K562 (cell line): ENCODE measurements at regions not wholly inside any gene's neighbourhood (a gene's known extent, or its start where the extent isn't known, plus 50 kb on each side); places are given as distances from the start of the nearest gene placed in this dataset.

Experiments used
- BCLAF1 ChIP-seq, 2 experiments: fragments of 450-650 bp in 1 of 2; IDR thresholded peaks; 2 replicates each; pipeline ENCODE4 v1.6.1; 2011 to 2017; ENCODE audit warnings: low read depth in 2 of 2, antibody characterized with exemption in 1 of 2, borderline replicate concordance in 1 of 2, low read length in 1 of 2, mild to moderate bottlenecking in 1 of 2, mixed read lengths in 1 of 2; ENCODE audit not compliant: control insufficient read depth in 1 of 2
- CREB1 ChIP-seq, 2 experiments: sonication (generic) in 1 of 2; formaldehyde crosslinking in 1 of 2; IDR thresholded peaks; 2 replicates each; pipeline versions ENCODE4 v1.6.1 to v1.8.0; 2012 to 2022; ENCODE audit warnings: inconsistent platforms in 1 of 2, mild to moderate bottlenecking in 1 of 2, missing genetic modification reagents in 1 of 2, moderate library complexity in 1 of 2
- ETV6 ChIP-seq, 3 experiments: fragments of 150-350 bp in 1 of 3; sonication (generic) in 1 of 3; formaldehyde crosslinking in 1 of 3; IDR thresholded peaks; 2 replicates each; pipeline versions ENCODE4 v1.6.1 to v1.8.0; 2014 to 2022; ENCODE audit warnings: borderline replicate concordance in 2 of 3, low read depth in 2 of 3, antibody characterized with exemption in 1 of 3, low read length in 1 of 3, mild to moderate bottlenecking in 1 of 3, missing genetic modification reagents in 1 of 3
- FOXP4 ChIP-seq: sonication (generic); formaldehyde crosslinking; IDR thresholded peaks from 2 replicates; pipeline ENCODE4 v1.8.0; 2022; ENCODE audit warnings: mild to moderate bottlenecking, missing genetic modification reagents, borderline replicate concordance
- FUS ChIP-seq: fragments of 200-400 bp; formaldehyde crosslinking; optimal IDR thresholded peaks from 2 replicates; pipeline ENCODE3; 2017; ENCODE audit warnings: low read depth, low read length
- KAT8 ChIP-seq: fragments of 450-650 bp; IDR thresholded peaks from 2 replicates; pipeline ENCODE4 v1.6.1; 2016; ENCODE audit warnings: low read depth, mild to moderate bottlenecking
- MBD2 ChIP-seq: sonication (generic); IDR thresholded peaks from 2 replicates; pipeline ENCODE4 v1.6.1; 2016; ENCODE audit warnings: low read depth, borderline replicate concordance
- NR2C2 ChIP-seq, 2 experiments: fragments of 200-800 bp in 1 of 2; sonication (Bioruptor generic) in 1 of 2; sonication (generic) in 1 of 2; formaldehyde crosslinking in 1 of 2; IDR thresholded peaks; 2 replicates each; pipeline versions ENCODE4 v1.6.1 to v1.8.0; 2016 to 2022; ENCODE audit warnings: mild to moderate bottlenecking in 1 of 2, missing compliant biosample characterization in 1 of 2, missing genetic modification characterization in 1 of 2, missing genetic modification reagents in 1 of 2
- SRSF9 ChIP-seq: fragments of 200-400 bp; formaldehyde crosslinking; IDR thresholded peaks from 2 replicates; pipeline ENCODE4 v1.6.1; 2017; ENCODE audit warnings: low read depth, low read length, borderline replicate concordance
- ZEB2 ChIP-seq: fragments of 450-650 bp; IDR thresholded peaks from 2 replicates; pipeline ENCODE4 v1.6.1; 2016
- ZNF3 ChIP-seq: fragments of 250-450 bp; sonication (Bioruptor Pico); IDR thresholded peaks from 2 replicates; pipeline ENCODE4 v1.5.0; 2021; ENCODE audit warnings: mild to moderate bottlenecking, moderate library complexity
- ZNF449 ChIP-seq: fragments of 250-450 bp; sonication (Bioruptor Pico); IDR thresholded peaks from 2 replicates; pipeline ENCODE4 v1.8.0; 2022; ENCODE audit warnings: moderate library complexity, mild to moderate bottlenecking, inconsistent platforms

- no peak for TF ChIP-seq BCLAF1 (IDR thresholded peaks at IDR 0.05; ENCODE audit: borderline replicate concordance in 1 of 2, control insufficient read depth in 1 of 2, low read depth in 2 of 2, low read length in 1 of 2)
- TF ChIP-seq SRSF9 = no peak
- no peak for TF ChIP-seq MBD2
- no peak for TF ChIP-seq KAT8
- no peak for TF ChIP-seq FOXP4 (CRISPR knock-in tag)
- TF ChIP-seq NR2C2 (CRISPR knock-in tag; IDR thresholded peaks at IDR 0.05) = no peak
- TF ChIP-seq NR2C2 (tag; IDR thresholded peaks at IDR 0.05) = no peak
- no peak for TF ChIP-seq ZNF3 (CRISPR knock-in tag)
- TF ChIP-seq ZEB2 = no peak
- no peak for TF ChIP-seq CREB1 (IDR thresholded peaks at IDR 0.05)
- no peak for TF ChIP-seq CREB1 (CRISPR knock-in tag; IDR thresholded peaks at IDR 0.05)
- no peak for TF ChIP-seq ZNF449
- TF ChIP-seq ETV6 (IDR thresholded peaks at IDR 0.05; ENCODE audit: borderline replicate concordance in 1 of 2, low read depth in 2 of 2, low read length in 1 of 2) = no peak
- TF ChIP-seq ETV6 (CRISPR knock-in tag; IDR thresholded peaks at IDR 0.05; ENCODE audit: borderline replicate concordance) = no peak
- no peak for TF ChIP-seq FUS
Observed at GRCh38 chr2:45132551-45132950, 123.3 kb upstream of the SIX2 start.
